ENCODE measurements at regions not wholly inside any gene's neighbourhood (a gene's known extent, or its start where the extent isn't known, plus 50 kb on each side); places are given as distances from the start of the nearest gene placed in this dataset.

DNA sequence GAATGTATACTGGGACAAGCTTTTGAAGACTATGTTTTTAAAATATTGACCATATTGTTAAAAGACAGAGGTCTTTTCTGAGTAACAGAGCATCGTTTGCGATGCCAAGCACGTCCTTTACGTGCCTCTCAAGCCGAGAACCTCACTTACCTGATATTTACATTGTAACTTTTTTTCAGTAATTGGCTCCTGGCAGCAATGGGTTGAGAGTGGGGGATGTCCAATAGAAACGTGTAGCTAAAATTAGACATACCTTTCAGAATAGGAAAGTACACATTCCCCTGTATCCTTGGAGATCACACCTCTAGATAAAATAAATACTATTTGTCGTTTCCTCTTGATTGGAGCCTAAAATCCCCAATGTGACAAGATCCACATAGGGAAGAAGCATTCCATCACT is 222.2 kb upstream of the RGS6 start:
- H3K4me3 ChIP-seq = no peak overlapping the region
- peaks cover 0 to 12% (median 4%) of the 10 kb centered on the region in 4 donors for H3K4me1 ChIP-seq
- ATAC-seq = no peak
- no peaks in the 10 kb centered on the region for H3K27me3 ChIP-seq
- intact Hi-C loops (cut with DNase I) = no loop called here
- no peak for DNase-seq
- H3K36me3 ChIP-seq = peaks cover 0 to 8% (median 4%) of the 10 kb centered on the region in 4 donors
- WGBS (ENCODE audit: insufficient coverage, low coverage, low lambda C conversion rate, missing lambda C conversion rate) = 93% methylated on average over 7 of the region's 7 CpGs
- no peak overlapping the region for H3K27ac ChIP-seq
- no peaks in the 10 kb centered on the region for H3K9me3 ChIP-seq
- TF ChIP-seq, protein P1, sequence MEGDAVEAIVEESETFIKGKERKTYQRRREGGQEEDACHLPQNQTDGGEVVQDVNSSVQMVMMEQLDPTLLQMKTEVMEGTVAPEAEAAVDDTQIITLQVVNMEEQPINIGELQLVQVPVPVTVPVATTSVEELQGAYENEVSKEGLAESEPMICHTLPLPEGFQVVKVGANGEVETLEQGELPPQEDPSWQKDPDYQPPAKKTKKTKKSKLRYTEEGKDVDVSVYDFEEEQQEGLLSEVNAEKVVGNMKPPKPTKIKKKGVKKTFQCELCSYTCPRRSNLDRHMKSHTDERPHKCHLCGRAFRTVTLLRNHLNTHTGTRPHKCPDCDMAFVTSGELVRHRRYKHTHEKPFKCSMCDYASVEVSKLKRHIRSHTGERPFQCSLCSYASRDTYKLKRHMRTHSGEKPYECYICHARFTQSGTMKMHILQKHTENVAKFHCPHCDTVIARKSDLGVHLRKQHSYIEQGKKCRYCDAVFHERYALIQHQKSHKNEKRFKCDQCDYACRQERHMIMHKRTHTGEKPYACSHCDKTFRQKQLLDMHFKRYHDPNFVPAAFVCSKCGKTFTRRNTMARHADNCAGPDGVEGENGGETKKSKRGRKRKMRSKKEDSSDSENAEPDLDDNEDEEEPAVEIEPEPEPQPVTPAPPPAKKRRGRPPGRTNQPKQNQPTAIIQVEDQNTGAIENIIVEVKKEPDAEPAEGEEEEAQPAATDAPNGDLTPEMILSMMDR (IDR thresholded peaks at IDR 0.05) = no peak
- no peak for TF ChIP-seq POLR2A (IDR thresholded peaks at IDR 0.05)

DNA sequence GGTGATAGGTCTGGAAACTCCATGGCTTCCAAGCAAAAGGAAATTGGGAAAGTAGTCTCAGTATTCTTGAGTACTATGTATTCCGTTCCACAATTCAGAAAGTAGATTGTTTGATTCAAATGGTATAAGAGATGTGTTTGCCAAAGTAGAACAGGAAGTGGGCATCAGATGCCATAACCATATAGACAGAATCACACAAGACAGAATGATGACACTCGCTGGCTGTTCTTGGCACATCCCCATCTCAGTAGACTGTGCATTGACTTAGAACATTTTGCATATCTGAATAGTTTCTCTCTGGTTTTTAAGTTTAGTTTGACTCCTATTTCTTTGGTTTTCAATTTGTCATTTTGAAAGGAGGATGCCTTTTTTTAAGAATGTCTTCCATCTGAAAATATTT is 221.1 kb upstream of the RGS6 start:
- 81% methylated on average over 2 of the region's 2 CpGs for WGBS (ENCODE audit: insufficient coverage, low coverage, low lambda C conversion rate, missing lambda C conversion rate)
- peaks cover 0 to 8% (median 4%) of the 10 kb centered on the region in 4 donors for H3K36me3 ChIP-seq

GRCh38 chr14:71711619-71712018 is 220.6 kb upstream of the RGS6 start:
- Histone ChIP-seq H3K4me1 (peaks cover 0 to 12% (median 4%) of the 10 kb centered on the region in 4 donors), H3K27ac (no peak overlapping the region), H3K36me3 (peaks cover 0 to 8% (median 4%) of the 10 kb centered on the region in 4 donors), H3K4me3 (no peak overlapping the region), H3K9me3 (no peaks in the 10 kb centered on the region), H3K27me3 (no peaks in the 10 kb centered on the region)
- intact Hi-C loops (cut with DNase I) = no loop called here
- TF ChIP-seq, protein P1 (IDR thresholded peaks at IDR 0.05) = no peak
- no peak for TF ChIP-seq POLR2A (IDR thresholded peaks at IDR 0.05)
- peak; percentile 67 to 93 (median 81) for ATAC-seq
- DNase-seq = no peak
- 100% methylated on average over 1 of the region's 1 CpG for WGBS (ENCODE audit: insufficient coverage, low coverage, low lambda C conversion rate, missing lambda C conversion rate)

More for the DNA sequence above, 221.1 kb upstream of the RGS6 start:
- Histone ChIP-seq H3K9me3 (no peaks in the 10 kb centered on the region), H3K27ac (no peak overlapping the region), H3K4me1 (peaks cover 0 to 12% (median 4%) of the 10 kb centered on the region in 4 donors), H3K4me3 (no peak overlapping the region), H3K27me3 (no peaks in the 10 kb centered on the region)
- intact Hi-C loops (cut with DNase I) = no loop called here
- ATAC-seq (no peak), DNase-seq (no peak)
- TF ChIP-seq POLR2A (IDR thresholded peaks at IDR 0.05) = no peak
- TF ChIP-seq, protein P1 (IDR thresholded peaks at IDR 0.05) = no peak

DNA sequence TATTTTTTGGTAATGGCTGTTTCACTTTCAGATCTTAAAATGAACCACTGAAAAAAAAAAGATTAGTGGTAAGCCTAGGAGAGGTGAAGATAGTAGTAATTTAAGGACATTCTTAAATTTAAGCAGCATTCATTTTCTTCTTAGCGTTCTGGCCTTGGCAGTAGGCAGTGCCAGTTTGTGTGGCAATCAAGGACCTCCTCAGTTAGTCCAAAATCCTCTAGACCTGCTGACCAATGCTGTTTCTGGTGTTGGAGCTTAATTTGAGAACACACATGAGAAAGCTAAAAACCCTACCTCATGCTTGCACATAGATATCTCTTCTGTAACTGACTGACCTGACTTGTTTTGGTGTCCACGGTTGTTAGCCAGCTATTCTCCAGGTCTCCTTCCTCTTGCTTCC is 219.8 kb upstream of the RGS6 start:
- intact Hi-C loops (cut with DNase I) = no loop called here
- Histone ChIP-seq H3K27me3 (no peaks in the 10 kb centered on the region), H3K27ac (no peak overlapping the region), H3K4me3 (no peak overlapping the region), H3K4me1 (peaks cover 0 to 12% (median 4%) of the 10 kb centered on the region in 4 donors), H3K9me3 (no peaks in the 10 kb centered on the region), H3K36me3 (peaks cover 0 to 8% (median 4%) of the 10 kb centered on the region in 4 donors)
- ATAC-seq (peak in 3 of 4 donors; percentile 39 to 81 (median 44)), DNase-seq (peak in 1 of 3 donors; percentile 58)
- 48% methylated on average over 2 of the region's 2 CpGs for WGBS (ENCODE audit: insufficient coverage, low coverage, low lambda C conversion rate, missing lambda C conversion rate)
- no peak for TF ChIP-seq POLR2A (IDR thresholded peaks at IDR 0.05)
- TF ChIP-seq, protein P1 (IDR thresholded peaks at IDR 0.05) = no peak

- peaks cover 0 to 8% (median 4%) of the 10 kb centered on the region in 4 donors for H3K36me3 ChIP-seq
- no peak overlapping the region for H3K27ac ChIP-seq
- H3K4me3 ChIP-seq = no peak overlapping the region
- TF ChIP-seq, protein P1 (IDR thresholded peaks at IDR 0.05) = no peak
- TF ChIP-seq POLR2A (IDR thresholded peaks at IDR 0.05) = no peak
- 62% methylated on average over 1 of the region's 1 CpG for WGBS (ENCODE audit: insufficient coverage, low coverage, low lambda C conversion rate, missing lambda C conversion rate)
- peaks cover 0 to 12% (median 4%) of the 10 kb centered on the region in 4 donors for H3K4me1 ChIP-seq
- H3K9me3 ChIP-seq = no peaks in the 10 kb centered on the region
- ATAC-seq (no peak), DNase-seq (no peak)
- H3K27me3 ChIP-seq = no peaks in the 10 kb centered on the region
- intact Hi-C loops (cut with DNase I) = no loop called here
Observed at GRCh38 chr14:71713016-71713415, 219.2 kb upstream of the RGS6 start.

All from right lobe of liver (tissue), 6 donors.